Lower leg skin (tissue), 3 donors: ENCODE measurements at regions not wholly inside any gene's neighbourhood (a gene's known extent, or its start where the extent isn't known, plus 50 kb on each side); places are given as distances from the start of the nearest gene placed in this dataset.

Experiments used
- CTCF ChIP-seq, 3 donors: fragments of 450-650 bp; IDR thresholded peaks; one replicate each; pipeline ENCODE4 v1.5.1; 2016; ENCODE audit warnings: antibody characterized with exemption in 3 of 3, mild to moderate bottlenecking in 3 of 3, moderate library complexity in 2 of 3
- POLR2A ChIP-seq, 2 donors: fragments of 450-650 bp; IDR thresholded peaks; one replicate each; pipeline ENCODE4 v1.6.1; 2016 to 2017; ENCODE audit warnings: antibody characterized with exemption in 2 of 2, mild to moderate bottlenecking in 1 of 2, moderate library complexity in 1 of 2

GRCh38 chr1:195608883-195609282 is 999.4 kb downstream of the KCNT2 start:
- TF ChIP-seq CTCF (IDR thresholded peaks at IDR 0.05) (no peak), POLR2A (IDR thresholded peaks at IDR 0.05) (no peak)
